HPDE6-E6E7 (cell line): ENCODE measurements at regions not wholly inside any gene's neighbourhood (a gene's known extent, or its start where the extent isn't known, plus 50 kb on each side); places are given as distances from the start of the nearest gene placed in this dataset.
A peak's percentile ranks its signal among the peaks of the same experiment; 100 is the strongest.

Experiments used
- DNase-seq: peaks from one replicate; pipeline ENCODE4 v3.0.0; 2011; ENCODE audit warnings: missing footprints; ENCODE audit errors: extremely low spot score

- no peak for DNase-seq
Observed at GRCh38 chr5:61784341-61784740, 452.3 kb downstream of the ZSWIM6 start.

- DNase-seq, result no peak
Observed at GRCh38 chr5:61788548-61788947, 456.5 kb downstream of the ZSWIM6 start.

- DNase-seq, result no peak
Observed at GRCh38 chr5:61790007-61790406, 457.9 kb downstream of the ZSWIM6 start.

- no peak for DNase-seq
Observed at GRCh38 chr5:61790678-61791077, 458.6 kb downstream of the ZSWIM6 start.

- no peak for DNase-seq
Observed at GRCh38 chr5:61796773-61797172, 464.7 kb downstream of the ZSWIM6 start.

- DNase-seq, result no peak
Observed at GRCh38 chr5:61800450-61800849, 468.4 kb downstream of the ZSWIM6 start.

- no peak for DNase-seq
Observed at GRCh38 chr5:61801174-61801573, 469.1 kb downstream of the ZSWIM6 start.

GRCh38 chr5:61802456-61802855 is 470.4 kb downstream of the ZSWIM6 start:
- no peak for DNase-seq

GRCh38 chr5:61805101-61805500 is 473.0 kb downstream of the ZSWIM6 start:
- DNase-seq, result peak; percentile 71

- no peak for DNase-seq
Observed at GRCh38 chr5:61806491-61807020, 474.5 kb downstream of the ZSWIM6 start.

- DNase-seq, result no peak
Observed at GRCh38 chr5:61808091-61808490, 476.0 kb downstream of the ZSWIM6 start.

- no peak for DNase-seq
Observed at GRCh38 chr5:61808909-61809308, 476.9 kb downstream of the ZSWIM6 start.

- DNase-seq, result peak; percentile 66
Observed at GRCh38 chr5:61809651-61810050, 477.6 kb downstream of the ZSWIM6 start.

- DNase-seq, result no peak
Observed at GRCh38 chr5:61811052-61811451, 479.0 kb downstream of the ZSWIM6 start.

GRCh38 chr5:61813361-61813760 is 481.3 kb downstream of the ZSWIM6 start:
- no peak for DNase-seq

GRCh38 chr5:61815339-61815738 is 483.3 kb downstream of the ZSWIM6 start:
- no peak for DNase-seq

GRCh38 chr5:61816146-61816545 is 484.1 kb downstream of the ZSWIM6 start:
- DNase-seq, result no peak

GRCh38 chr5:61816585-61817450 is 484.8 kb downstream of the ZSWIM6 start:
- DNase-seq, result no peak

GRCh38 chr5:61817472-61818326 is 485.6 kb downstream of the ZSWIM6 start:
- DNase-seq, result peak; percentile 33

- DNase-seq, result no peak
Observed at GRCh38 chr5:61820836-61821235, 485.2 kb upstream of the KIF2A start.

- no peak for DNase-seq
Observed at GRCh38 chr5:61821561-61821960, 484.4 kb upstream of the KIF2A start.

GRCh38 chr5:61822584-61822983 is 483.4 kb upstream of the KIF2A start:
- DNase-seq, result no peak

- no peak for DNase-seq
Observed at GRCh38 chr5:61823065-61823464, 482.9 kb upstream of the KIF2A start.
